ENCODE measurements at regions not wholly inside any gene's neighbourhood (a gene's known extent, or its start where the extent isn't known, plus 50 kb on each side); places are given as distances from the start of the nearest gene placed in this dataset.

DNA sequence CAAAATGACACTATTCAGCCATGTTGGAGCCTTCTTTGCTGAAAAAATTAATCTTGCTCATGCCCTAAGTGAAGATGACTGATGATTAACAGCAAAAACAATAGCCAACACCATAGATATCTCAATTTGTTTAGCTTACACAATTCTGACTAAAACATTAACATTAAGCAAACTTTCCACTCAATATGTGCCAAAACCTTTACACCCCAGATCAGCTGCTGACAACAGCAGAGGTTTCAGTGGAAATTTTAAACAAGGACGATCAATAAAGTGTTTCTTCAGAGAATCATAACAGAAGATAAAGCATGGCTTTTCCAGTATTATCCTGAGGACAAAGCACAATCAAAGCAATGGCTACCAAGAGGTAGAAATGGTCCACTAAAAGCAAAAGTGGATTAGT, 254.4 kb upstream of the GRAMD2B start:
- no peak for TF ChIP-seq POLR2A (IDR thresholded peaks at IDR 0.05)
- TF ChIP-seq, protein P1, sequence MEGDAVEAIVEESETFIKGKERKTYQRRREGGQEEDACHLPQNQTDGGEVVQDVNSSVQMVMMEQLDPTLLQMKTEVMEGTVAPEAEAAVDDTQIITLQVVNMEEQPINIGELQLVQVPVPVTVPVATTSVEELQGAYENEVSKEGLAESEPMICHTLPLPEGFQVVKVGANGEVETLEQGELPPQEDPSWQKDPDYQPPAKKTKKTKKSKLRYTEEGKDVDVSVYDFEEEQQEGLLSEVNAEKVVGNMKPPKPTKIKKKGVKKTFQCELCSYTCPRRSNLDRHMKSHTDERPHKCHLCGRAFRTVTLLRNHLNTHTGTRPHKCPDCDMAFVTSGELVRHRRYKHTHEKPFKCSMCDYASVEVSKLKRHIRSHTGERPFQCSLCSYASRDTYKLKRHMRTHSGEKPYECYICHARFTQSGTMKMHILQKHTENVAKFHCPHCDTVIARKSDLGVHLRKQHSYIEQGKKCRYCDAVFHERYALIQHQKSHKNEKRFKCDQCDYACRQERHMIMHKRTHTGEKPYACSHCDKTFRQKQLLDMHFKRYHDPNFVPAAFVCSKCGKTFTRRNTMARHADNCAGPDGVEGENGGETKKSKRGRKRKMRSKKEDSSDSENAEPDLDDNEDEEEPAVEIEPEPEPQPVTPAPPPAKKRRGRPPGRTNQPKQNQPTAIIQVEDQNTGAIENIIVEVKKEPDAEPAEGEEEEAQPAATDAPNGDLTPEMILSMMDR (IDR thresholded peaks at IDR 0.05), result no peak

Data from lower leg skin (tissue), 3 donors.